Glutamatergic neuron (in vitro differentiated cells): ENCODE measurements at regions not wholly inside any gene's neighbourhood (a gene's known extent, or its start where the extent isn't known, plus 50 kb on each side); places are given as distances from the start of the nearest gene placed in this dataset.
A peak's percentile ranks its signal among the peaks of the same experiment; 100 is the strongest.
"Not testable (repeated sequence)": the region's sequence is repeated elsewhere in the genome, so short reads cannot be mapped to it uniquely, and the experiment has no call there.

ENCODE experiments used
- DNase-seq: peaks from one replicate; pipeline ENCODE4 v3.0.0; 2022
- H3K27ac Mint-ChIP-seq: one replicate; pipeline ENCODE4 v1.8.0; 2020; ENCODE audit warnings: mild to moderate bottlenecking, mixed read lengths, inconsistent platforms; ENCODE audit not compliant: unreplicated experiment
- H3K27me3 Mint-ChIP-seq: one replicate; pipeline ENCODE4 v1.8.0; 2020; ENCODE audit warnings: mild to moderate bottlenecking, moderate library complexity, mixed read lengths, inconsistent platforms; ENCODE audit not compliant: unreplicated experiment
- H3K36me3 Mint-ChIP-seq: one replicate; pipeline ENCODE4 v1.8.0; 2020; ENCODE audit warnings: mild to moderate bottlenecking, mixed read lengths, inconsistent platforms; ENCODE audit not compliant: unreplicated experiment
- H3K4me1 Mint-ChIP-seq: one replicate; pipeline ENCODE4 v1.8.0; 2020; ENCODE audit warnings: mild to moderate bottlenecking, low read depth, mixed read lengths, inconsistent platforms; ENCODE audit not compliant: unreplicated experiment
- H3K4me3 Mint-ChIP-seq: one replicate; pipeline ENCODE4 v1.8.0; 2020; ENCODE audit warnings: mild to moderate bottlenecking, mixed read lengths, inconsistent platforms; ENCODE audit not compliant: unreplicated experiment
- H3K9me3 Mint-ChIP-seq: one replicate; pipeline ENCODE4 v1.8.0; 2020; ENCODE audit warnings: mild to moderate bottlenecking, moderate library complexity, mixed read lengths, inconsistent platforms; ENCODE audit not compliant: unreplicated experiment
- CTCF ChIP-seq: fragments of 200-600 bp; sonication (generic); IDR thresholded peaks from one replicate; pipeline ENCODE4 v1.5.0; 2021; ENCODE audit not compliant: partially characterized antibody, unreplicated experiment

- DNase-seq = no peak
- Mint-ChIP-seq H3K27ac (peak overlapping the region; percentile 82), H3K36me3 (no peaks in the 10 kb centered on the region), H3K4me3 (no peak overlapping the region), H3K9me3 (peaks cover 11% of the 10 kb centered on the region), H3K27me3 (peaks cover 14% of the 10 kb centered on the region), H3K4me1 (peaks cover 21% of the 10 kb centered on the region)
- TF ChIP-seq CTCF = no peak
Observed at GRCh38 chr5:138635265-138635664, 60.1 kb upstream of the HSPA9 start.

- peak overlapping the region; percentile 4 for H3K4me3 Mint-ChIP-seq
- peaks cover 13% of the 10 kb centered on the region for H3K27me3 Mint-ChIP-seq
- not testable (repeated sequence) for H3K36me3 Mint-ChIP-seq, DNase-seq
- H3K4me1 Mint-ChIP-seq = peaks cover 21% of the 10 kb centered on the region
- H3K9me3 Mint-ChIP-seq = peaks cover 11% of the 10 kb centered on the region
- peak overlapping the region; percentile 82 for H3K27ac Mint-ChIP-seq
Observed at GRCh38 chr5:138634804-138635203, 59.6 kb upstream of the HSPA9 start.

GRCh38 chr5:138632900-138633489, 57.8 kb upstream of the HSPA9 start:
- Mint-ChIP-seq H3K4me1 (peaks cover 20% of the 10 kb centered on the region), H3K27me3 (peaks cover 11% of the 10 kb centered on the region), H3K36me3 (no peaks in the 10 kb centered on the region), H3K4me3 (no peak overlapping the region), H3K9me3 (peaks cover 11% of the 10 kb centered on the region), H3K27ac (peak overlapping the region; percentile 67)
- peak; percentile 64 for DNase-seq
- peak; percentile 70 for TF ChIP-seq CTCF

GRCh38 chr5:138631096-138631928, 56.1 kb upstream of the HSPA9 start:
- Mint-ChIP-seq H3K27ac (no peak overlapping the region), H3K9me3 (peaks cover 9% of the 10 kb centered on the region), H3K27me3 (peaks cover 11% of the 10 kb centered on the region), H3K36me3 (no peaks in the 10 kb centered on the region), H3K4me3 (peak overlapping the region; percentile 12), H3K4me1 (peaks cover 20% of the 10 kb centered on the region)
- no peak for TF ChIP-seq CTCF
- no peak for DNase-seq

GRCh38 chr5:138629392-138629791, 54.2 kb upstream of the HSPA9 start:
- Mint-ChIP-seq H3K4me3 (no peak overlapping the region), H3K27ac (no peak overlapping the region), H3K36me3 (no peaks in the 10 kb centered on the region), H3K9me3 (peaks cover 9% of the 10 kb centered on the region), H3K27me3 (peaks cover 11% of the 10 kb centered on the region), H3K4me1 (peaks cover 14% of the 10 kb centered on the region)
- no peak for DNase-seq
- TF ChIP-seq CTCF = no peak
